Peyer's patch (tissue), 4 donors: ENCODE measurements at regions not wholly inside any gene's neighbourhood (a gene's known extent, or its start where the extent isn't known, plus 50 kb on each side); places are given as distances from the start of the nearest gene placed in this dataset.

Experiments used
- DNase-seq, 3 donors: peaks; one replicate each; pipeline ENCODE4 v3.0.0-alpha.2; 2017 to 2019
- H3K27ac ChIP-seq, 4 donors: fragments of 200-600 bp; sonication (generic); one replicate each; pipeline ENCODE4 v1.5.1; 2016 to 2019
- H3K27me3 ChIP-seq, 2 donors: fragments of 200-600 bp; sonication (generic); one replicate each; pipeline ENCODE4 v1.5.1; 2019
- H3K36me3 ChIP-seq, 3 donors: fragments of 200-600 bp; sonication (generic); one replicate each; pipeline ENCODE4 v1.5.1; 2016 to 2019
- H3K4me1 ChIP-seq, 4 donors: fragments of 200-600 bp; sonication (generic); one replicate each; pipeline ENCODE4 v1.5.1; 2016 to 2019
- H3K4me3 ChIP-seq, 4 donors: fragments of 200-600 bp; sonication (generic); 1 replicate in 3 of 4; 2 replicates in 1 of 4; pipeline ENCODE4 v1.5.1; 2016 to 2019; ENCODE audit warnings: mild to moderate bottlenecking in 1 of 4
- H3K9me3 ChIP-seq, 4 donors: fragments of 200-600 bp; sonication (generic); one replicate each; pipeline ENCODE4 v1.5.1; 2016 to 2019; ENCODE audit warnings: mild to moderate bottlenecking in 1 of 4
- CTCF ChIP-seq, 6 experiments: fragments of 450-650 bp in 4 of 6; fragments of 200-600 bp in 2 of 6; sonication (generic) in 1 of 6; IDR thresholded peaks; one replicate each; pipeline ENCODE4 v1.5.1; 2017 to 2019; ENCODE audit warnings: antibody characterized with exemption in 6 of 6, mild to moderate bottlenecking in 3 of 6, moderate library complexity in 1 of 6
- POLR2A ChIP-seq, 2 donors: fragments of 450-650 bp; IDR thresholded peaks; one replicate each; pipeline ENCODE4 v1.5.1; 2017; ENCODE audit warnings: antibody characterized with exemption in 2 of 2, mild to moderate bottlenecking in 2 of 2, moderate library complexity in 2 of 2

GRCh38 chr13:103878891-103879605, 812.8 kb upstream of the SLC10A2 start:
- Histone ChIP-seq H3K27me3 (no peaks in the 10 kb centered on the region), H3K4me3 (no peak overlapping the region), H3K27ac (no peak overlapping the region), H3K9me3 (no peaks in the 10 kb centered on the region), H3K4me1 (no peaks in the 10 kb centered on the region), H3K36me3 (no peaks in the 10 kb centered on the region)
- DNase-seq: no peak
- TF ChIP-seq CTCF (IDR thresholded peaks at IDR 0.05) (no peak), POLR2A (IDR thresholded peaks at IDR 0.05) (no peak)

- TF ChIP-seq CTCF (IDR thresholded peaks at IDR 0.05) (no peak), POLR2A (IDR thresholded peaks at IDR 0.05) (no peak)
- DNase-seq: no peak
- Histone ChIP-seq H3K4me1 (no peaks in the 10 kb centered on the region), H3K27me3 (no peaks in the 10 kb centered on the region), H3K27ac (no peak overlapping the region), H3K4me3 (no peak overlapping the region), H3K9me3 (peaks cover 0 to 3% (median 0%) of the 10 kb centered on the region in 4 donors), H3K36me3 (no peaks in the 10 kb centered on the region)
Measured at GRCh38 chr13:103876571-103876970, 810.4 kb upstream of the SLC10A2 start.

- Histone ChIP-seq H3K36me3 (no peaks in the 10 kb centered on the region), H3K27ac (no peak overlapping the region), H3K9me3 (peaks cover 0 to 3% (median 0%) of the 10 kb centered on the region in 4 donors), H3K4me3 (no peak overlapping the region), H3K4me1 (no peaks in the 10 kb centered on the region), H3K27me3 (no peaks in the 10 kb centered on the region)
- TF ChIP-seq CTCF (IDR thresholded peaks at IDR 0.05) (no peak), POLR2A (IDR thresholded peaks at IDR 0.05) (no peak)
- DNase-seq: no peak
Measured at GRCh38 chr13:103873725-103874124, 807.5 kb upstream of the SLC10A2 start.

- no peaks in the 10 kb centered on the region for H3K9me3 ChIP-seq
- no peaks in the 10 kb centered on the region for H3K36me3 ChIP-seq
- H3K4me1 ChIP-seq: no peaks in the 10 kb centered on the region
- no peak for TF ChIP-seq CTCF (IDR thresholded peaks at IDR 0.05)
- TF ChIP-seq POLR2A (IDR thresholded peaks at IDR 0.05): no peak
- no peak overlapping the region for H3K4me3 ChIP-seq
- H3K27ac ChIP-seq: no peak overlapping the region
- no peaks in the 10 kb centered on the region for H3K27me3 ChIP-seq
- no peak for DNase-seq
Measured at GRCh38 chr13:103866048-103866447, 799.8 kb upstream of the SLC10A2 start.

- no peaks in the 10 kb centered on the region for H3K27me3 ChIP-seq
Measured at GRCh38 chr13:103862525-103862924, 796.3 kb upstream of the SLC10A2 start.

More at GRCh38 chr13:103862525-103862924, 796.3 kb upstream of the SLC10A2 start:
- H3K27ac ChIP-seq: no peak overlapping the region
- TF ChIP-seq CTCF (IDR thresholded peaks at IDR 0.05): no peak
- no peak for TF ChIP-seq POLR2A (IDR thresholded peaks at IDR 0.05)
- no peaks in the 10 kb centered on the region for H3K36me3 ChIP-seq
- DNase-seq: no peak
- no peaks in the 10 kb centered on the region for H3K4me1 ChIP-seq
- no peaks in the 10 kb centered on the region for H3K9me3 ChIP-seq
- H3K4me3 ChIP-seq: no peak overlapping the region
